ENCODE measurements at regions not wholly inside any gene's neighbourhood (a gene's known extent, or its start where the extent isn't known, plus 50 kb on each side); places are given as distances from the start of the nearest gene placed in this dataset.

DNA sequence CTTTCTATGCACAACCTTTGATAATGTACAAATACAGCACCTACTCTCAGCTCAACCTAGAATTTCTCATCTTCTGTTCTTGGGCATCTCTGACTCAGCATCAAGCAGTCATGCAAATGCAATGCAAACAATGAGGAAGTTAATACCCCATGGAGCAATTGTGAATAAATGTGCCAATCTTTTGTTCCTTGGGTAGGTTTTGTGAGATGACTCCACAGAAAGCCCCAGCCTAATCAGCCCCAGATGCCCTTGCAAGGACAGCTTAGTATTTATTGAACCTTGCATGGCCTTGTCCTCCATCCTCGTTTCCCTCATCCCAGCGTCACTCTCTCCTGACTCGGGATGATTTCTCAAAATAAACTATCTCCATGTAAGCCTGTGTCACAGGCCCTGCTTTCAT, 494.7 kb upstream of the NECTIN3 start:
- Histone ChIP-seq H3K36me3 (ENCODE audit: control insufficient read depth in 4 of 4, insufficient read depth in 3 of 4, low read depth in 1 of 4, low read length in 3 of 4) (no peaks in the 10 kb centered on the region), H3K9me3 (ENCODE audit: control insufficient read depth in 4 of 4, low read length in 3 of 4) (no peaks in the 10 kb centered on the region), H3K27ac (ENCODE audit: low read depth in 1 of 2, low read length in 2 of 2) (no peak overlapping the region), H3K4me3 (ENCODE audit: low read depth in 1 of 3, low read length in 3 of 3) (no peak overlapping the region), H3K9ac (ENCODE audit: low read depth in 1 of 2, low read length in 2 of 2) (no peak overlapping the region), H3K27me3 (ENCODE audit: control insufficient read depth in 4 of 4, insufficient read depth in 4 of 4, low read length in 3 of 4) (no peaks in the 10 kb centered on the region), H3K4me1 (ENCODE audit: control insufficient read depth in 4 of 4, insufficient read depth in 4 of 4, low read length in 3 of 4) (no peaks in the 10 kb centered on the region)
- TF ChIP-seq, protein P1, sequence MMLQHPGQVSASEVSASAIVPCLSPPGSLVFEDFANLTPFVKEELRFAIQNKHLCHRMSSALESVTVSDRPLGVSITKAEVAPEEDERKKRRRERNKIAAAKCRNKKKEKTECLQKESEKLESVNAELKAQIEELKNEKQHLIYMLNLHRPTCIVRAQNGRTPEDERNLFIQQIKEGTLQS (IDR thresholded peaks at IDR 0.05): no peak
- TF ChIP-seq RXRA (IDR thresholded peaks at IDR 0.05) (no peak), HNF4G (IDR thresholded peaks at IDR 0.05) (no peak), RAD21 (IDR thresholded peaks at IDR 0.05) (no peak)
- TF ChIP-seq, protein P2, sequence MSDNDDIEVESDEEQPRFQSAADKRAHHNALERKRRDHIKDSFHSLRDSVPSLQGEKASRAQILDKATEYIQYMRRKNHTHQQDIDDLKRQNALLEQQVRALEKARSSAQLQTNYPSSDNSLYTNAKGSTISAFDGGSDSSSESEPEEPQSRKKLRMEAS (IDR thresholded peaks at IDR 0.05): no peak
- TF ChIP-seq, protein P3, sequence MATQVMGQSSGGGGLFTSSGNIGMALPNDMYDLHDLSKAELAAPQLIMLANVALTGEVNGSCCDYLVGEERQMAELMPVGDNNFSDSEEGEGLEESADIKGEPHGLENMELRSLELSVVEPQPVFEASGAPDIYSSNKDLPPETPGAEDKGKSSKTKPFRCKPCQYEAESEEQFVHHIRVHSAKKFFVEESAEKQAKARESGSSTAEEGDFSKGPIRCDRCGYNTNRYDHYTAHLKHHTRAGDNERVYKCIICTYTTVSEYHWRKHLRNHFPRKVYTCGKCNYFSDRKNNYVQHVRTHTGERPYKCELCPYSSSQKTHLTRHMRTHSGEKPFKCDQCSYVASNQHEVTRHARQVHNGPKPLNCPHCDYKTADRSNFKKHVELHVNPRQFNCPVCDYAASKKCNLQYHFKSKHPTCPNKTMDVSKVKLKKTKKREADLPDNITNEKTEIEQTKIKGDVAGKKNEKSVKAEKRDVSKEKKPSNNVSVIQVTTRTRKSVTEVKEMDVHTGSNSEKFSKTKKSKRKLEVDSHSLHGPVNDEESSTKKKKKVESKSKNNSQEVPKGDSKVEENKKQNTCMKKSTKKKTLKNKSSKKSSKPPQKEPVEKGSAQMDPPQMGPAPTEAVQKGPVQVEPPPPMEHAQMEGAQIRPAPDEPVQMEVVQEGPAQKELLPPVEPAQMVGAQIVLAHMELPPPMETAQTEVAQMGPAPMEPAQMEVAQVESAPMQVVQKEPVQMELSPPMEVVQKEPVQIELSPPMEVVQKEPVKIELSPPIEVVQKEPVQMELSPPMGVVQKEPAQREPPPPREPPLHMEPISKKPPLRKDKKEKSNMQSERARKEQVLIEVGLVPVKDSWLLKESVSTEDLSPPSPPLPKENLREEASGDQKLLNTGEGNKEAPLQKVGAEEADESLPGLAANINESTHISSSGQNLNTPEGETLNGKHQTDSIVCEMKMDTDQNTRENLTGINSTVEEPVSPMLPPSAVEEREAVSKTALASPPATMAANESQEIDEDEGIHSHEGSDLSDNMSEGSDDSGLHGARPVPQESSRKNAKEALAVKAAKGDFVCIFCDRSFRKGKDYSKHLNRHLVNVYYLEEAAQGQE (IDR thresholded peaks at IDR 0.05): no peak
- TF ChIP-seq, protein P4, sequence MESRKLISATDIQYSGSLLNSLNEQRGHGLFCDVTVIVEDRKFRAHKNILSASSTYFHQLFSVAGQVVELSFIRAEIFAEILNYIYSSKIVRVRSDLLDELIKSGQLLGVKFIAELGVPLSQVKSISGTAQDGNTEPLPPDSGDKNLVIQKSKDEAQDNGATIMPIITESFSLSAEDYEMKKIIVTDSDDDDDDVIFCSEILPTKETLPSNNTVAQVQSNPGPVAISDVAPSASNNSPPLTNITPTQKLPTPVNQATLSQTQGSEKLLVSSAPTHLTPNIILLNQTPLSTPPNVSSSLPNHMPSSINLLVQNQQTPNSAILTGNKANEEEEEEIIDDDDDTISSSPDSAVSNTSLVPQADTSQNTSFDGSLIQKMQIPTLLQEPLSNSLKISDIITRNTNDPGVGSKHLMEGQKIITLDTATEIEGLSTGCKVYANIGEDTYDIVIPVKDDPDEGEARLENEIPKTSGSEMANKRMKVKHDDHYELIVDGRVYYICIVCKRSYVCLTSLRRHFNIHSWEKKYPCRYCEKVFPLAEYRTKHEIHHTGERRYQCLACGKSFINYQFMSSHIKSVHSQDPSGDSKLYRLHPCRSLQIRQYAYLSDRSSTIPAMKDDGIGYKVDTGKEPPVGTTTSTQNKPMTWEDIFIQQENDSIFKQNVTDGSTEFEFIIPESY (IDR thresholded peaks at IDR 0.05): no peak
- WGBS: 75% methylated on average over 3 of the region's 3 CpGs
- DNase-seq (ENCODE audit: low spot score): no peak

DNA sequence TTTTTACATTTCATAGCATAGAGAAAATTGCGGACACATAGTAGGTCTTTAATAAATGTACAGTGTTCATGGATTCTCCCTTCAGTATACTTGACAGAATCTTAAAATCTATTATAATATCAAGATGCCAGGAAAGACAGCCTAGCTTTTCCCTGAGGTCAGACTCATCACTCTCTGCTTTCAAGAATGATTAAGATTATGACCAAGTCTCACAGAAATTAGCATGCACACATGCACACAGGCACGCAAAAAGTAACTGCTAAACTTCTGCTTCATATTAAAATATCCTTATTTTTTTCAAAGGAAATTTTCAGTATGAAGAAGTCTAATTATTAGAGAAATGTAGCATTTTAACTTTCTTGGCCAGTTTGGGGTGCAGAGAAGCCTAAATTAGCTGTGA, 493.8 kb upstream of the NECTIN3 start:
- Histone ChIP-seq H3K36me3 (ENCODE audit: control insufficient read depth in 4 of 4, insufficient read depth in 3 of 4, low read depth in 1 of 4, low read length in 3 of 4) (no peaks in the 10 kb centered on the region), H3K4me3 (ENCODE audit: low read depth in 1 of 3, low read length in 3 of 3) (no peak overlapping the region), H3K4me1 (ENCODE audit: control insufficient read depth in 4 of 4, insufficient read depth in 4 of 4, low read length in 3 of 4) (no peaks in the 10 kb centered on the region), H3K9me3 (ENCODE audit: control insufficient read depth in 4 of 4, low read length in 3 of 4) (no peaks in the 10 kb centered on the region), H3K27ac (ENCODE audit: low read depth in 1 of 2, low read length in 2 of 2) (no peak overlapping the region), H3K9ac (ENCODE audit: low read depth in 1 of 2, low read length in 2 of 2) (no peak overlapping the region), H3K27me3 (ENCODE audit: control insufficient read depth in 4 of 4, insufficient read depth in 4 of 4, low read length in 3 of 4) (no peaks in the 10 kb centered on the region)
- WGBS: 66% methylated on average over 2 of the region's 2 CpGs
- TF ChIP-seq FOXA2 (IDR thresholded peaks at IDR 0.05): no peak
- TF ChIP-seq NR2F2 (IDR thresholded peaks at IDR 0.05): no peak
- TF ChIP-seq TAF1 (conservative IDR thresholded peaks at IDR 0.05): no peak
- no peak for TF ChIP-seq HNF4A (conservative IDR thresholded peaks at IDR 0.05)
- TF ChIP-seq, protein P5, sequence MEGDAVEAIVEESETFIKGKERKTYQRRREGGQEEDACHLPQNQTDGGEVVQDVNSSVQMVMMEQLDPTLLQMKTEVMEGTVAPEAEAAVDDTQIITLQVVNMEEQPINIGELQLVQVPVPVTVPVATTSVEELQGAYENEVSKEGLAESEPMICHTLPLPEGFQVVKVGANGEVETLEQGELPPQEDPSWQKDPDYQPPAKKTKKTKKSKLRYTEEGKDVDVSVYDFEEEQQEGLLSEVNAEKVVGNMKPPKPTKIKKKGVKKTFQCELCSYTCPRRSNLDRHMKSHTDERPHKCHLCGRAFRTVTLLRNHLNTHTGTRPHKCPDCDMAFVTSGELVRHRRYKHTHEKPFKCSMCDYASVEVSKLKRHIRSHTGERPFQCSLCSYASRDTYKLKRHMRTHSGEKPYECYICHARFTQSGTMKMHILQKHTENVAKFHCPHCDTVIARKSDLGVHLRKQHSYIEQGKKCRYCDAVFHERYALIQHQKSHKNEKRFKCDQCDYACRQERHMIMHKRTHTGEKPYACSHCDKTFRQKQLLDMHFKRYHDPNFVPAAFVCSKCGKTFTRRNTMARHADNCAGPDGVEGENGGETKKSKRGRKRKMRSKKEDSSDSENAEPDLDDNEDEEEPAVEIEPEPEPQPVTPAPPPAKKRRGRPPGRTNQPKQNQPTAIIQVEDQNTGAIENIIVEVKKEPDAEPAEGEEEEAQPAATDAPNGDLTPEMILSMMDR (IDR thresholded peaks at IDR 0.05; ENCODE audit: low read depth, low read length, missing input control): no peak
- TF ChIP-seq, protein P3 (IDR thresholded peaks at IDR 0.05): no peak
- TF ChIP-seq, protein P4 (IDR thresholded peaks at IDR 0.05): no peak
- TF ChIP-seq, protein P1 (IDR thresholded peaks at IDR 0.05): no peak
- no peak for TF ChIP-seq RAD21 (IDR thresholded peaks at IDR 0.05)
- TF ChIP-seq HNF4G (IDR thresholded peaks at IDR 0.05): no peak
- TF ChIP-seq GABPA (IDR thresholded peaks at IDR 0.05 in 1 of 2, conservative IDR thresholded peaks at IDR 0.05 in 1 of 2): no peak
- no peak for TF ChIP-seq EGR1 (IDR thresholded peaks at IDR 0.05; ENCODE audit: low read depth in 2 of 2)
- TF ChIP-seq YY1 (IDR thresholded peaks at IDR 0.05): no peak
- TF ChIP-seq, protein P2 (IDR thresholded peaks at IDR 0.05): no peak
- no peak for TF ChIP-seq FOXA1 (IDR thresholded peaks at IDR 0.05)
- no peak for TF ChIP-seq RXRA (IDR thresholded peaks at IDR 0.05)
- no peak for TF ChIP-seq SP1 (IDR thresholded peaks at IDR 0.05)
- TF ChIP-seq JUND (IDR thresholded peaks at IDR 0.05): no peak
- DNase-seq (ENCODE audit: low spot score): no peak
